PC-3 (cell line): ENCODE measurements at regions not wholly inside any gene's neighbourhood (a gene's known extent, or its start where the extent isn't known, plus 50 kb on each side); places are given as distances from the start of the nearest gene placed in this dataset.

Experiments used
- CTCF ChIP-seq: fragments of 300-600 bp; sonication (generic); conservative IDR thresholded peaks from 2 replicates; pipeline ENCODE4 v1.5.1; 2017; ENCODE audit warnings: antibody characterized with exemption, low read depth, mild to moderate bottlenecking, low read length
- EZH2 ChIP-seq: fragments of 300-600 bp; sonication (generic); IDR thresholded peaks from one replicate; pipeline ENCODE4 v1.6.1; 2017; ENCODE audit warnings: antibody characterized with exemption, mild to moderate bottlenecking, low read length; ENCODE audit not compliant: unreplicated experiment

GRCh38 chr7:13715534-13715933, 273.9 kb downstream of the ETV1 start:
- TF ChIP-seq CTCF (no peak), EZH2 (no peak)
